Esophagus muscularis mucosa (tissue), 4 donors: ENCODE measurements at regions not wholly inside any gene's neighbourhood (a gene's known extent, or its start where the extent isn't known, plus 50 kb on each side); places are given as distances from the start of the nearest gene placed in this dataset.

Source experiments
- DNase-seq: peaks from one replicate; pipeline ENCODE4 v3.0.0-alpha.2; 2017; ENCODE audit errors: extremely low spot score
- H3K27ac ChIP-seq, 4 donors: fragments of 200-600 bp; sonication (generic); replicated peaks in 1 of 4; 1 replicate in 3 of 4; 2 replicates in 1 of 4; pipeline ENCODE4 v1.5.1; 2016 to 2019; ENCODE audit warnings: mild to moderate bottlenecking in 1 of 4
- H3K27me3 ChIP-seq, 4 donors: fragments of 200-600 bp; sonication (generic); one replicate each; pipeline versions ENCODE4 v1.5.1 to v1.6.0; 2016 to 2019
- H3K36me3 ChIP-seq, 4 donors: fragments of 200-600 bp; sonication (generic); one replicate each; pipeline ENCODE4 v1.5.1; 2016 to 2019
- H3K4me1 ChIP-seq, 4 donors: fragments of 200-600 bp; sonication (generic); one replicate each; pipeline ENCODE4 v1.5.1; 2016 to 2019
- H3K4me3 ChIP-seq, 4 donors: fragments of 200-600 bp; sonication (generic); 1 replicate in 2 of 4; 2 replicates in 2 of 4; pipeline ENCODE4 v1.5.1; 2016 to 2019; ENCODE audit warnings: mild to moderate bottlenecking in 4 of 4, moderate library complexity in 1 of 4
- H3K9me3 ChIP-seq, 4 donors: fragments of 200-600 bp; sonication (generic); 1 replicate in 3 of 4; 2 replicates in 1 of 4; pipeline ENCODE4 v1.5.1; 2016 to 2019
- EP300 ChIP-seq: sonication (generic); formaldehyde crosslinking; IDR thresholded peaks from one replicate; pipeline ENCODE4 v1.6.1; 2017; ENCODE audit warnings: antibody characterized with exemption
- POLR2A ChIP-seq: fragments of 450-650 bp; IDR thresholded peaks from one replicate; pipeline ENCODE4 v1.6.1; 2017; ENCODE audit warnings: antibody characterized with exemption, moderate library complexity, mild to moderate bottlenecking, low read depth
- POLR2AphosphoS5 ChIP-seq, 2 donors: sonication (generic); formaldehyde crosslinking; IDR thresholded peaks; one replicate each; pipeline ENCODE4 v1.6.1; 2017; ENCODE audit warnings: antibody characterized with exemption in 2 of 2
- WGBS: methylation state at CpG from one replicate; pipeline ENCODE4 v1.1.5; 2018; 5-methylcytosine and 5-hydroxymethylcytosine counted together
- intact Hi-C: fragments of 100-400 bp; cut with DNase I; formaldehyde crosslinking; loops from one replicate; pipeline ENCODE4 v1.15.1; 2023
- TF ChIP-seq, protein P1 (sequence below), 3 experiments: fragments of 200-600 bp in 2 of 3; fragments of 450-650 bp in 1 of 3; sonication (generic) in 2 of 3; IDR thresholded peaks; one replicate each; pipeline ENCODE4 v1.5.1; 2017 to 2019; ENCODE audit warnings: antibody characterized with exemption in 3 of 3, mild to moderate bottlenecking in 2 of 3, moderate library complexity in 1 of 3

DNA sequence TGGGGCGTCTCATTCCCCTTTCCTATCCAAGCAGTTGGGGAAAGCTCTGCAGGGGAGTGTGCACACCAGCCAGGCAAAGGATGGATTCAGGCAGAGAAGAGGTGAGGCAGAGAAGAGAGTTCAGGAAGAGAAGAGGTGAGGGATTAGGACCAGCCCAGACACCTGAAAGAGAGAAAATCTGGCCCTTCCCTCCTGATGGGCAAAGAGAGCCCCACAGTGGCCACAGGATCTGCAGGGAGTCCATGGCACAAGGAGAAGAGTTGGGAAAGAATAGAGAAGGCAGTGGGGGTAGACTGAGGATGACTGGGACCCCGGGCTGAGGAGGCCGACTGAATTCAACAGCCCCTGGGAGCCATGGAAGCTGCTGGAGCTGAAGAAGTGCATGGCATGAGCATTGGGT is 140.4 kb upstream of the ZMIZ1 start:
- Histone ChIP-seq H3K27me3 (no peaks in the 10 kb centered on the region), H3K27ac (no peak overlapping the region), H3K36me3 (no peaks in the 10 kb centered on the region), H3K4me1 (peaks cover 16 to 36% (median 34%) of the 10 kb centered on the region in 4 donors), H3K4me3 (no peak overlapping the region), H3K9me3 (no peaks in the 10 kb centered on the region)
- intact Hi-C loops = no loop called here
- no peak for DNase-seq
- TF ChIP-seq POLR2AphosphoS5 (IDR thresholded peaks at IDR 0.05) = no peak
- TF ChIP-seq EP300 = no peak
- TF ChIP-seq, protein P1, sequence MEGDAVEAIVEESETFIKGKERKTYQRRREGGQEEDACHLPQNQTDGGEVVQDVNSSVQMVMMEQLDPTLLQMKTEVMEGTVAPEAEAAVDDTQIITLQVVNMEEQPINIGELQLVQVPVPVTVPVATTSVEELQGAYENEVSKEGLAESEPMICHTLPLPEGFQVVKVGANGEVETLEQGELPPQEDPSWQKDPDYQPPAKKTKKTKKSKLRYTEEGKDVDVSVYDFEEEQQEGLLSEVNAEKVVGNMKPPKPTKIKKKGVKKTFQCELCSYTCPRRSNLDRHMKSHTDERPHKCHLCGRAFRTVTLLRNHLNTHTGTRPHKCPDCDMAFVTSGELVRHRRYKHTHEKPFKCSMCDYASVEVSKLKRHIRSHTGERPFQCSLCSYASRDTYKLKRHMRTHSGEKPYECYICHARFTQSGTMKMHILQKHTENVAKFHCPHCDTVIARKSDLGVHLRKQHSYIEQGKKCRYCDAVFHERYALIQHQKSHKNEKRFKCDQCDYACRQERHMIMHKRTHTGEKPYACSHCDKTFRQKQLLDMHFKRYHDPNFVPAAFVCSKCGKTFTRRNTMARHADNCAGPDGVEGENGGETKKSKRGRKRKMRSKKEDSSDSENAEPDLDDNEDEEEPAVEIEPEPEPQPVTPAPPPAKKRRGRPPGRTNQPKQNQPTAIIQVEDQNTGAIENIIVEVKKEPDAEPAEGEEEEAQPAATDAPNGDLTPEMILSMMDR (IDR thresholded peaks at IDR 0.05) = no peak
- no peak for TF ChIP-seq POLR2A
- WGBS = 94% methylated on average over 3 of the region's 3 CpGs

DNA sequence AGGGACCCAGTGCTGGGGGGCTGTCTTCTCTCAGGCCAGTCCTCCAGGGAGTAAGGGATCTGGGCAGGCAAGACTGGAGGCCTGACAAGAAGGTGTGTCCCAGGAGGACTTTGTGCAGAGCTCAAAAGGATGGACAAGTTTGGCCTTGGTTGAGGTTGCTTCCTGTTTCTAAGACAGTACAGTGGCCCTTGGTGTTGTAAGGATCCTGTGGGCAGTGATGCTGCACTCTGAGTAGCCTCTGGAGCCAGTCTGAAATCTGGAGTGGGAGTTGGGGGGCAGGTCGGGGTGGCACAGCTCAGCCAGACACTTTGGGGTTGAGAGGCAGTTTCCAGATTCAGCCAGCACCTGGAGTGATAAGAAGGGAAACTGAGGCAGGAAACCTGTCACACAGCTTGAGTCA is 139.2 kb upstream of the ZMIZ1 start:
- no peak for DNase-seq
- no peak overlapping the region for H3K27ac ChIP-seq
- no peaks in the 10 kb centered on the region for H3K27me3 ChIP-seq
- intact Hi-C loops = no loop called here
- H3K4me1 ChIP-seq = peaks cover 9 to 24% (median 22%) of the 10 kb centered on the region in 4 donors
- 100% methylated on average over 1 of the region's 1 CpG for WGBS
- H3K36me3 ChIP-seq = no peaks in the 10 kb centered on the region
- H3K9me3 ChIP-seq = no peaks in the 10 kb centered on the region
- no peak overlapping the region for H3K4me3 ChIP-seq
- TF ChIP-seq EP300 = no peak
- TF ChIP-seq POLR2A = no peak
- TF ChIP-seq POLR2AphosphoS5 (IDR thresholded peaks at IDR 0.05) = no peak
- TF ChIP-seq, protein P1 (IDR thresholded peaks at IDR 0.05) = no peak

DNA sequence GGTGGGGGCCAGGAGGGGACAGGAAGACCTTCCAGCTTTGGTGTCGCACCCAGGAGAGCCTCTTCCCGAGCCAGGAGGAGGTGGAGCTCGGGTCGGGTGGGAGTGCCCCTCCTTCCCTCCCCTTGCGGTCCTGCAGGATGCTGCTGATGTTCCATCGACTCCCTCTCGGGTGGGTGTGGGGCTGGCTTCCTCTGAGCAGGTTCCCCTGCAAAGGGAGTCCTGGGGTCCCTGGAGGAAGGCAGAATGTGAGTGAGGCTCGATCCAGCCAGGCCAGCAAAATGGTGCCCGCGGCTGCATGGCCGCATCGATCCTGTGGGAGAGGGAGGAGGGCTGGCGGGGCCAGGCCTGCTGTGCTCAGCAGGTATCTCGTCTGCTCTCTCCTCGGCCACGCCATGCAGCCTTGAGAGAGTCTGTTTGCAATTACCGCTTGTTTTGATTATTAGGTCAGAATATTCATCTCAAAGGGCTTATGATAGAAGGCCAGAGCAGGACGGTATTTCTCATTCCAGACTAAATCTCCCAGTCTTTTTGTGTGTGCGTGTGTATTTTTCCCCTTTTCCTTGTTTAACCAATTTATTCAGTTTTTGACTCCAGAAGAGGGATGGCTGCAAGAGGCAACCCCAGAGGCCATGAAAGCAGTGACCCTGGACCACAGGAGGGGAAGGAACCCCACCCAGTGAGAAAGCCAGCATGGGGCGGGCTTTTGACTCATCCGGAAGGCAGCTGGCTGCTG is 137.3 kb upstream of the ZMIZ1 start:
- H3K4me3 ChIP-seq = no peak overlapping the region
- intact Hi-C loops = no loop called here
- peak; percentile 93 for DNase-seq
- no peaks in the 10 kb centered on the region for H3K27me3 ChIP-seq
- peak overlapping the region; percentile 1 to 43 (median 30) for H3K27ac ChIP-seq
- WGBS = 77% methylated on average over 19 of the region's 21 CpGs
- no peaks in the 10 kb centered on the region for H3K9me3 ChIP-seq
- TF ChIP-seq POLR2AphosphoS5 (IDR thresholded peaks at IDR 0.05) = peak in 1 of 2 donors; percentile 13
- TF ChIP-seq, protein P1 (IDR thresholded peaks at IDR 0.05) = no peak
- no peak for TF ChIP-seq POLR2A
- no peak for TF ChIP-seq EP300
- H3K4me1 ChIP-seq = peaks cover 13 to 43% (median 40%) of the 10 kb centered on the region in 4 donors
- no peaks in the 10 kb centered on the region for H3K36me3 ChIP-seq

DNA sequence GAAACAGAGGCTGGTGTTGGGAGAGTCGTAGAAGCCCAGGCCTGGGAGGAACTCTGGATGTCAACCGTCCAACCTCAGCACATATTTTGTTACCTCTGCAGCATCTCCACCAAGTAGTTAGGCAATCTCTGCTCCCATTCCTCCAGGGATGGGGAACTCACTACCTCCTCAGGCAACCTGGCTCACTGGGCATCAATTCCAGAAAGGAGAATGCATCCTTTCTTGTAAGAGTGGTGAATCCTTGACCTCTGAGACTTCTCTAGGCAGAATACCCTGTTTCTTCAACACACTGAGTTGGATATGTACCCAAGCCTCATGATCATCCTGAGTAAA is 136.7 kb upstream of the ZMIZ1 start:
- no peaks in the 10 kb centered on the region for H3K36me3 ChIP-seq
- intact Hi-C loops = no loop called here
- no peak overlapping the region for H3K4me3 ChIP-seq
- 30% methylated on average over 2 of the region's 2 CpGs for WGBS
- no peaks in the 10 kb centered on the region for H3K9me3 ChIP-seq
- peak overlapping the region; percentile 30 to 43 (median 31) for H3K27ac ChIP-seq
- H3K4me1 ChIP-seq = peaks cover 13 to 48% (median 45%) of the 10 kb centered on the region in 4 donors
- DNase-seq = no peak
- H3K27me3 ChIP-seq = no peaks in the 10 kb centered on the region
- TF ChIP-seq, protein P1 (IDR thresholded peaks at IDR 0.05) = no peak
- TF ChIP-seq POLR2A (no peak), POLR2AphosphoS5 (IDR thresholded peaks at IDR 0.05) (no peak), EP300 (no peak)

DNA sequence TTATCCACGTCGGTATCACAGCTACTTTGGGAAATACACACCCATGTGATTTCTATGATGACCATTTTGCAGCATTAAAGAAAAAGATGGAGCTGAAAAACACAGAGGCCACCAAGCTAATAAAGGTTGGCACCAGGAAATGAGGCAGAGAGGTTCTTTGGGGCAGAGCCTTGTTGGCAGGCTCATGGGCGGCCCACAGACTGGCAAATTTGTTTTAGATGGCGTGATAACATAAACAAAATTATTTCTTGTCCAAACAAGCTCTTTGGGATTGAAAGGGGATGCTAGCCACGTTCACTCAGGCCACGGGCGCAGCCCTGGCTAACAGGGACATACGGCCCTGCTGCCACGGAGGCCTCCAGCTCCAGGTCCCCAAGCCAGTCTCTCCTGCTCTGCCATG is 135.9 kb upstream of the ZMIZ1 start:
- 79% methylated on average over 9 of the region's 9 CpGs for WGBS
- Histone ChIP-seq H3K36me3 (no peaks in the 10 kb centered on the region), H3K4me3 (no peak overlapping the region), H3K27ac (peak overlapping the region in 2 of 4 donors; percentile 21 to 30), H3K27me3 (no peaks in the 10 kb centered on the region), H3K9me3 (no peaks in the 10 kb centered on the region), H3K4me1 (peaks cover 16 to 57% (median 54%) of the 10 kb centered on the region in 4 donors)
- TF ChIP-seq, protein P1 (IDR thresholded peaks at IDR 0.05) = no peak
- TF ChIP-seq EP300 = no peak
- TF ChIP-seq POLR2AphosphoS5 (IDR thresholded peaks at IDR 0.05) = no peak
- TF ChIP-seq POLR2A = no peak
- intact Hi-C loops = no loop called here
- no peak for DNase-seq
